GM12878 (cell line): ENCODE measurements at regions not wholly inside any gene's neighbourhood (a gene's known extent, or its start where the extent isn't known, plus 50 kb on each side); places are given as distances from the start of the nearest gene placed in this dataset.

ENCODE experiments used
- BHLHE40 ChIP-seq, 2 experiments: fragments of 450-650 bp in 1 of 2; IDR thresholded peaks; 2 replicates each; pipeline ENCODE4 v1.6.1; 2011 to 2017; ENCODE audit warnings: low read depth in 2 of 2, borderline replicate concordance in 1 of 2, improper control_type of control experiment in 1 of 2, low read length in 1 of 2, mild to moderate bottlenecking in 1 of 2
- E2F8 ChIP-seq: fragments of 450-650 bp; IDR thresholded peaks from 2 replicates; pipeline ENCODE4 v1.6.1; 2018; ENCODE audit warnings: mild to moderate bottlenecking, low read depth, moderate library complexity; ENCODE audit not compliant: partially characterized antibody
- MYB ChIP-seq: fragments of 150-350 bp; IDR thresholded peaks from 2 replicates; pipeline ENCODE4 v1.6.1; 2014; ENCODE audit warnings: mild to moderate bottlenecking, low read depth, low read length, borderline replicate concordance
- NBN ChIP-seq: fragments of 450-650 bp; IDR thresholded peaks from 2 replicates; pipeline ENCODE4 v1.6.1; 2016
- NRF1 ChIP-seq: conservative IDR thresholded peaks from 2 replicates; pipeline ENCODE4 v1.6.1; 2011; ENCODE audit warnings: mild to moderate bottlenecking, low read depth, low read length, improper control_type of control experiment
- PAX8 ChIP-seq: fragments of 450-650 bp; IDR thresholded peaks from 2 replicates; pipeline ENCODE4 v1.6.1; 2017; ENCODE audit warnings: mild to moderate bottlenecking, moderate library complexity
- SMC3 ChIP-seq: IDR thresholded peaks from 2 replicates; pipeline ENCODE4 v1.6.1; 2011; ENCODE audit warnings: low read length, improper control_type of control experiment, borderline replicate concordance
- ZNF207 ChIP-seq: fragments of 450-650 bp; IDR thresholded peaks from 2 replicates; pipeline ENCODE4 v1.6.1; 2014; ENCODE audit warnings: antibody characterized with exemption, mild to moderate bottlenecking, borderline replicate concordance
- TF ChIP-seq, protein P1 (sequence below): fragments of 150-350 bp; IDR thresholded peaks from 2 replicates; pipeline ENCODE4 v1.6.1; 2016; ENCODE audit warnings: low read depth, low read length

- TF ChIP-seq, protein P1, sequence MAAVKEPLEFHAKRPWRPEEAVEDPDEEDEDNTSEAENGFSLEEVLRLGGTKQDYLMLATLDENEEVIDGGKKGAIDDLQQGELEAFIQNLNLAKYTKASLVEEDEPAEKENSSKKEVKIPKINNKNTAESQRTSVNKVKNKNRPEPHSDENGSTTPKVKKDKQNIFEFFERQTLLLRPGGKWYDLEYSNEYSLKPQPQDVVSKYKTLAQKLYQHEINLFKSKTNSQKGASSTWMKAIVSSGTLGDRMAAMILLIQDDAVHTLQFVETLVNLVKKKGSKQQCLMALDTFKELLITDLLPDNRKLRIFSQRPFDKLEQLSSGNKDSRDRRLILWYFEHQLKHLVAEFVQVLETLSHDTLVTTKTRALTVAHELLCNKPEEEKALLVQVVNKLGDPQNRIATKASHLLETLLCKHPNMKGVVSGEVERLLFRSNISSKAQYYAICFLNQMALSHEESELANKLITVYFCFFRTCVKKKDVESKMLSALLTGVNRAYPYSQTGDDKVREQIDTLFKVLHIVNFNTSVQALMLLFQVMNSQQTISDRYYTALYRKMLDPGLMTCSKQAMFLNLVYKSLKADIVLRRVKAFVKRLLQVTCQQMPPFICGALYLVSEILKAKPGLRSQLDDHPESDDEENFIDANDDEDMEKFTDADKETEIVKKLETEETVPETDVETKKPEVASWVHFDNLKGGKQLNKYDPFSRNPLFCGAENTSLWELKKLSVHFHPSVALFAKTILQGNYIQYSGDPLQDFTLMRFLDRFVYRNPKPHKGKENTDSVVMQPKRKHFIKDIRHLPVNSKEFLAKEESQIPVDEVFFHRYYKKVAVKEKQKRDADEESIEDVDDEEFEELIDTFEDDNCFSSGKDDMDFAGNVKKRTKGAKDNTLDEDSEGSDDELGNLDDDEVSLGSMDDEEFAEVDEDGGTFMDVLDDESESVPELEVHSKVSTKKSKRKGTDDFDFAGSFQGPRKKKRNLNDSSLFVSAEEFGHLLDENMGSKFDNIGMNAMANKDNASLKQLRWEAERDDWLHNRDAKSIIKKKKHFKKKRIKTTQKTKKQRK: no peak
- TF ChIP-seq MYB (no peak), ZNF207 (no peak), SMC3 (no peak), BHLHE40 (IDR thresholded peaks at IDR 0.05; ENCODE audit: borderline replicate concordance in 1 of 2, low read depth in 2 of 2, low read length in 1 of 2) (no peak), E2F8 (no peak), NRF1 (no peak), PAX8 (no peak), NBN (no peak)
- TF ChIP-seq, all 136 proteins: peak for 0
These were observed 431.8 kb downstream of the PMP22 start (continued) for GRCh38 chr17:14833201-14833785.
